ENCODE measurements at regions not wholly inside any gene's neighbourhood (a gene's known extent, or its start where the extent isn't known, plus 50 kb on each side); places are given as distances from the start of the nearest gene placed in this dataset.
"Not testable (repeated sequence)": the region's sequence is repeated elsewhere in the genome, so short reads cannot be mapped to it uniquely, and the experiment has no call there.

GRCh38 chr10:20391629-20392028, 505.5 kb downstream of the NEBL start:
- DNase-seq = no peak

- DNase-seq = no peak
Observed at GRCh38 chr10:20381761-20382160, 515.4 kb downstream of the NEBL start.

DNA sequence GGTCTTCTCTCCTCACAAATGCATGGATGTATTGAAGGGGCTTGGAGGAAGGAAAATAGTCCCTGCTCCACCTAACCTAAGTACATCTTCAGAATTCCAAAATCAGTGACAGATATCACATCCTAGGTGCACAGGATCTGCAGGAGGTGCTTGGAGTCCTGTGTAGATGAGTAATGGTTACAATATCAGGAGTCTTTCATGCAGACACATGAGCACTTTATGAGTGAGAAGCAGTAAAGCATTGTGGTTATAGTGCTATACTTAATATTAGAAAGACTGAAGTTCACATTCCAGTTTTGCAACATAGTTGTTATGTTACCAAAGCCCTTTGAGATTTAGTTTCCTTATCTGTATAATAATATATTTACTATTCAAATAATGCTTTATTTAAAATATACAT, 516.7 kb downstream of the NEBL start:
- no peak for DNase-seq

DNA sequence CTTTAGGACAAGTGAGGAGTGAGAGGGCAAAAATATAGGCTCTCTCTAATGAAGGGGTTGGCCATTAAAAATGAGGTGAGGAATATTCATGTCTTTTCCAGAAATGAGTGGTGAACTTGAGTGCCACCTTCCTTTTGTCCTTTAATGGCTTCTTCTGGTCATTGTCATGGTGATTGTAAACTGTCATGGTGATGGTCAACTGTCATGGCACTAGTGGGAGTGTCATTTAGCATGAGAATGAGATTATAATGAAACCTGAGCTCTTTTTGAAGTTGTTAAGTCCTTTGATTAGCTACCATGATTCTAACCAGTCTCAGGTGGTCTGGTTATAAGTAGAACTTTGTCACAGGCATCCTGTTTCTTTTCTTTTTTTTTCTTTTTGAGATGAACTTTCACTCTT, 524.4 kb downstream of the NEBL start:
- no peak for DNase-seq

DNA sequence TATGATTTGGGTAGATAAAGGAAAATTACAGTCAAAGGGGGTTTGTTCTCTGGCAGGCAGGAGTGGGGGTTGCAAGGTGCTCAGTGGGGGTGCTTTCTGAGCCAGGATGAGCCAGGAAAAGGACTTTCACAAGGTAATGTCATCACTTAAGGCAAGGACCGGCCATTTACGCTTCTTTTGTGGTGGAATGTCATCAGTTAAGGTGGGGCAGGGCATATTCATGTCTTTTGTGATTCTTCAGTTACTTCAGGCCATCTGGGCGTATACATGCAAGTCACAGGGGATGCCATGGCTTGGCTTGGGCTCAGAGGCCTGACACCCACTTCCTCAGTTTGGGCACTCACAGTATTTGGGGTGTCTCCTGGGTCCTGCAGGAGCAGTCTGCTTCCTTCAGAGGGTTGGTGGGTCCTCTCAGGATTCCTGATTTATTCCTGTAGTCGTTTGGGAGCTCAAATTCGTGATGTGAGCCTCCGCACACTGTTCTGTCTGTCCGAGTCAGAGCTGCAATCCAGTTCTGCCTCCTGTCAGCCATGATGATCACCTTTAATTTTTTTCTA, 526.1 kb downstream of the NEBL start:
- not testable (repeated sequence) for DNase-seq

GRCh38 chr10:20369863-20370736, 527.0 kb downstream of the NEBL start:
- no peak for DNase-seq

- DNase-seq = no peak
Observed at GRCh38 chr10:20363684-20364083, 533.4 kb downstream of the NEBL start.

DNA sequence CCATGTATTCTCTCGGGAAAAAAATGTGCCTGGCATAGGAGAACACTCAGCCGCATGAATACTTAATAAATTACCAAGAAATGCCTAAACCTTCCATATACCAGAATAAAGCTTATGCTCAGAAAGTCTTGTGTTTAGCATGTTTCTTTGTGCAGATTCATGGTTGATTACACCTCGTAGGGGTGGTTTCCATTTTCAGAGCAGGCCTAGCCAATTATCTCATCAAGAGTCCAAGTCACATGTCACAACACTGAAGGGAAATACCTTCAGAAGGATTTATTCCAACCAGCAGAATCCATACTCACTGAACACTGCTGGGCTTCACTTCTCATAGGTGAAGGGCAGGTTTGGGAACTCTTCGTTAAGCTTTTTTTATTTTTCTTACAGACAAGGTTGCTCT, 539.7 kb downstream of the PLXDC2 start:
- no peak for DNase-seq

DNA sequence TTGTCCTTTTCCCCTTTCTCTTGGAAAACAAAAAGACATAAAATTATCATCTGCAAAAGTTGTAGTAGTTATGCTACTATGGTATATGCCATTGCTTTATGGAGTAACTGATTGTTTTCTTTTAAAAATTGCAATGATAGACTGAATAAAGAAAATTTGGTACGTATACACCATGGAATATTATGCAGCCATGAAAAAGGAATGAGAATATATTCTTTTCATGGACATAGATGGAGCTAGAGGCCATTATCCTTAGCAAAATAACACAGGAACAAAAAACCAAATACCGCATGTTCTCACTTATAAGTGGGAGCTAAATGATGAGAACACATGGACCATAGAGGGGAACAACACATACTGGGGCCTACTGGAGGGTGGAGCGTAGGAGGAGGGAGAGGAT, 538.8 kb downstream of the PLXDC2 start:
- DNase-seq = no peak

- DNase-seq = no peak
Observed at GRCh38 chr10:20354166-20354565, 537.9 kb downstream of the PLXDC2 start.

DNA sequence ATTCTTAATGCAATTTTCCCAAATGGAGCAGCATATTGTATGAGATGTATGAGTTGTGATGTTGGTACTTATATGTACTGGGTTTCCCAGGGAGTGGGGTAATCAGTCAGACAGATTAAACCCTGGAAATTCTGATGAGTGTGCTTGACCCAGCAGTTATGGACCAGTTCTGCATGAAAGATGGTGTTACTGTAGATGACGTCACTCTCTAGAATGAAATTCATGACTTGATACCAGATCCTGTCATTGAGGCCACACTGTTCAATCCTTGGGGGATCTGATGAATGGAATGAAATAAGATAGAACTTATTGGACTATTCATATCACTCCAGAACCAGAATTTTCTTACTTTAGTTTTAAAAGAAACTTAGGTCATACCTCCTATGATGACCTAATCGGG, 534.3 kb downstream of the PLXDC2 start:
- no peak for DNase-seq

DNA sequence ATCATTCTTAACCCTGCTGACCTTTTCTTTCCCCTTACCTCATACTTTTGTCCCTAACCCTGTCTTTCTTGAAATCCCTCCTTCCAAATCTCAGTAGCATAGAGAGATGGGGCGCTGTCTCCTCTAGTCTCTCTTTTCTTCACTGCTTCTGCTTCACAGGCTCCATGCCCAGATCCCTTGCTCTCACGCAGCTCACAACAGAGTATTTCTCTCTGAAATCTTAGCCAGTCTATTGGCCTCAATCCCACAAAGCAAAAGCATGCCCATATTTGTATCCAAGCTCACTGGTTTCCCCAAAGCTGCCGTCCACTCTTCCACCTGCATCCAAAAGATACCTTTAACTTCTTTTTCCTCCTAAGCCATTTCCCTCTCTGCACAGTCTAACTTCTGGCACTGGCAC, 526.8 kb downstream of the PLXDC2 start:
- DNase-seq = no peak

All from GF-D8 (cell line).